HepG2 (cell line): ENCODE measurements at regions not wholly inside any gene's neighbourhood (a gene's known extent, or its start where the extent isn't known, plus 50 kb on each side); places are given as distances from the start of the nearest gene placed in this dataset.

ENCODE experiments used
- FOXK2 ChIP-seq: fragments of 450-650 bp; IDR thresholded peaks from 2 replicates; pipeline ENCODE4 v1.6.1; 2016
- HMGA1 ChIP-seq: sonication (generic); formaldehyde crosslinking; conservative IDR thresholded peaks from 2 replicates; pipeline ENCODE4 v1.4.0; 2020; ENCODE audit warnings: missing genetic modification reagents
- MTF2 ChIP-seq: sonication (generic); formaldehyde crosslinking; IDR thresholded peaks from 2 replicates; pipeline ENCODE4 v1.5.0; 2020; ENCODE audit warnings: missing genetic modification reagents, borderline replicate concordance
- PAXIP1 ChIP-seq: sonication (generic); formaldehyde crosslinking; conservative IDR thresholded peaks from 2 replicates; pipeline ENCODE4 v1.4.0; 2020; ENCODE audit warnings: mild to moderate bottlenecking, missing genetic modification reagents, moderate library complexity
- SNAPC4 ChIP-seq: sonication (generic); formaldehyde crosslinking; IDR thresholded peaks from 2 replicates; pipeline ENCODE4 v1.4.0; 2020; ENCODE audit warnings: mild to moderate bottlenecking, missing genetic modification reagents
- TBX3 ChIP-seq: fragments of 450-650 bp; IDR thresholded peaks from 2 replicates; pipeline ENCODE4 v1.6.1; 2017; ENCODE audit warnings: antibody characterized with exemption, mild to moderate bottlenecking, inconsistent platforms, borderline replicate concordance
- TFDP1 ChIP-seq: IDR thresholded peaks from 2 replicates; pipeline ENCODE4 v1.6.1; 2016; ENCODE audit warnings: missing compliant biosample characterization, missing genetic modification reagents, borderline replicate concordance
- TFDP2 ChIP-seq: sonication (generic); formaldehyde crosslinking; IDR thresholded peaks from 2 replicates; pipeline ENCODE4 v1.4.0; 2020; ENCODE audit warnings: missing genetic modification reagents
- ZBTB39 ChIP-seq: sonication (generic); formaldehyde crosslinking; IDR thresholded peaks from 2 replicates; pipeline ENCODE4 v1.5.0; 2020; ENCODE audit warnings: missing genetic modification reagents
- ZBTB42 ChIP-seq: sonication (generic); formaldehyde crosslinking; IDR thresholded peaks from 2 replicates; pipeline ENCODE4 v1.5.0; 2020; ENCODE audit warnings: mild to moderate bottlenecking, missing genetic modification reagents
- ZNF260 ChIP-seq: sonication (generic); formaldehyde crosslinking; IDR thresholded peaks from 2 replicates; pipeline ENCODE4 v1.4.0; 2020; ENCODE audit warnings: missing genetic modification reagents, low read depth, mild to moderate bottlenecking, borderline replicate concordance
- ZNF670 ChIP-seq: sonication (generic); formaldehyde crosslinking; IDR thresholded peaks from 2 replicates; pipeline ENCODE4 v1.8.0; 2022; ENCODE audit warnings: mild to moderate bottlenecking, missing genetic modification reagents, borderline replicate concordance
- ZNF740 ChIP-seq: sonication (generic); formaldehyde crosslinking; IDR thresholded peaks from 2 replicates; pipeline ENCODE4 v1.4.0; 2020; ENCODE audit warnings: missing genetic modification reagents

GRCh38 chr9:129558551-129559505 lies 62.1 kb downstream of the C9orf50 start (continued):
- TF ChIP-seq TFDP1 (peak; percentile 95; the same call in 1 of the 2 replicates), ZNF260 (CRISPR knock-in tag) (no peak), ZNF740 (CRISPR knock-in tag) (peak; percentile 79; the same call in 1 of the 2 replicates), ZNF670 (CRISPR knock-in tag) (peak; percentile 68; the same call in 1 of the 2 replicates), TBX3 (peak; percentile 34; the same call in 1 of the 2 replicates), MTF2 (CRISPR knock-in tag) (0 out of 2 replicates have a peak, but pooled peaks have one; percentile 40), PAXIP1 (CRISPR knock-in tag) (peak; percentile 92), ZBTB42 (CRISPR knock-in tag) (0 out of 2 replicates have a peak, but pooled peaks have one; percentile 75), FOXK2 (no peak), ZBTB39 (CRISPR knock-in tag) (peak; percentile 54), SNAPC4 (peak; percentile 47; the same call in 1 of the 2 replicates), HMGA1 (no peak), TFDP2 (CRISPR knock-in tag) (peak; percentile 93)
